HUES64 (cell line): ENCODE measurements at regions not wholly inside any gene's neighbourhood (a gene's known extent, or its start where the extent isn't known, plus 50 kb on each side); places are given as distances from the start of the nearest gene placed in this dataset.
"Not testable (repeated sequence)": the region's sequence is repeated elsewhere in the genome, so short reads cannot be mapped to it uniquely, and the experiment has no call there.

Experiments used
- H3K27ac ChIP-seq: 2 replicates; pipeline ENCODE4 v1.7.0; 2013; ENCODE audit warnings: low read depth, low read length, inconsistent platforms
- H3K27me3 ChIP-seq: 2 replicates; pipeline ENCODE4 v1.6.1; 2013; ENCODE audit warnings: mild to moderate bottlenecking, low read length; ENCODE audit not compliant: insufficient read depth
- H3K36me3 ChIP-seq: 2 replicates; pipeline ENCODE4 v1.6.1; 2013; ENCODE audit warnings: mild to moderate bottlenecking, low read length; ENCODE audit not compliant: insufficient read depth
- H3K4me1 ChIP-seq: 2 replicates; pipeline ENCODE4 v1.6.1; 2013; ENCODE audit warnings: mild to moderate bottlenecking, low read length, moderate library complexity; ENCODE audit not compliant: insufficient read depth
- H3K4me3 ChIP-seq: 2 replicates; pipeline ENCODE4 v1.5.1; 2013; ENCODE audit warnings: mild to moderate bottlenecking, low read length, moderate library complexity
- H3K9ac ChIP-seq: 2 replicates; pipeline ENCODE4 v1.6.1; 2013; ENCODE audit warnings: mild to moderate bottlenecking, low read depth, low read length
- H3K9me3 ChIP-seq: 2 replicates; pipeline ENCODE4 v1.6.1; 2013; ENCODE audit warnings: low read depth, low read length; ENCODE audit not compliant: insufficient read depth
- WGBS: fragments of 150-250, 120-280 bp; methylation state at CpG from one replicate; pipeline ENCODE4 v1.1.7; 2013; ENCODE audit warnings: missing lambda C conversion rate; 5-methylcytosine and 5-hydroxymethylcytosine counted together

- H3K9ac ChIP-seq: not testable (repeated sequence)
- 93% methylated on average over 8 of the region's 8 CpGs for WGBS
These were observed 314.9 kb upstream of the PPARGC1A start for GRCh38 chr4:24204708-24205107.

DNA sequence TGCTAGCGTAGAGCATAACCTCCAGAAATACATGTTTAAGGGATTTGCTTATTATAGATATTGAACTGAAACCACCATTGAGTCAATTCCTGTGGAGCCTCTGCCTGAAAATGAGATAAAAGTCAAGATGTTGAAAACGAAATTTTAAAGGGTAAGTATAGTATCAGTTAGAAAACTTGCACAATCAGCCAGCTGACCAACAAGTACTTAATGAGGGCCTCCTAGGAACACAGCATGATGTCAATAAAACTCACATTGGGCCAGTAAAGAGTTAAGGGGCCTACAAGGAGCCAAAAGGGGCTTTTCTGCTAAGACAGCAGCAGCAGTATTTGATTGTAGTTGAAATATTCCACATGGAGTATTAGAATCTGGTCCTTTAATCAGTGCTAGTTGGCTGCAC lies 314.1 kb upstream of the PPARGC1A start:
- Histone ChIP-seq H3K36me3 (no peaks in the 10 kb centered on the region), H3K4me1 (peaks cover 17% of the 10 kb centered on the region; the same call in 1 of the 2 replicates), H3K27ac (no peak overlapping the region), H3K4me3 (no peak overlapping the region), H3K27me3 (no peaks in the 10 kb centered on the region), H3K9ac (no peak overlapping the region), H3K9me3 (no peaks in the 10 kb centered on the region)
- WGBS: 91% methylated on average over 2 of the region's 2 CpGs

More at GRCh38 chr4:24204708-24205107, 314.9 kb upstream of the PPARGC1A start:
- not testable (repeated sequence) for H3K27ac ChIP-seq, H3K4me3 ChIP-seq, H3K9me3 ChIP-seq, H3K36me3 ChIP-seq, H3K27me3 ChIP-seq
- H3K4me1 ChIP-seq: peaks cover 10% of the 10 kb centered on the region; the same call in 1 of the 2 replicates

GRCh38 chr4:24202579-24202978 lies 312.7 kb upstream of the PPARGC1A start:
- no peak overlapping the region for H3K27ac ChIP-seq
- H3K4me3 ChIP-seq: no peak overlapping the region
- H3K9me3 ChIP-seq: no peaks in the 10 kb centered on the region
- H3K27me3 ChIP-seq: no peaks in the 10 kb centered on the region
- 88% methylated on average over 1 of the region's 1 CpG for WGBS
- H3K4me1 ChIP-seq: peaks cover 18% of the 10 kb centered on the region; the same call in 1 of the 2 replicates
- no peaks in the 10 kb centered on the region for H3K36me3 ChIP-seq
- no peak overlapping the region for H3K9ac ChIP-seq

DNA sequence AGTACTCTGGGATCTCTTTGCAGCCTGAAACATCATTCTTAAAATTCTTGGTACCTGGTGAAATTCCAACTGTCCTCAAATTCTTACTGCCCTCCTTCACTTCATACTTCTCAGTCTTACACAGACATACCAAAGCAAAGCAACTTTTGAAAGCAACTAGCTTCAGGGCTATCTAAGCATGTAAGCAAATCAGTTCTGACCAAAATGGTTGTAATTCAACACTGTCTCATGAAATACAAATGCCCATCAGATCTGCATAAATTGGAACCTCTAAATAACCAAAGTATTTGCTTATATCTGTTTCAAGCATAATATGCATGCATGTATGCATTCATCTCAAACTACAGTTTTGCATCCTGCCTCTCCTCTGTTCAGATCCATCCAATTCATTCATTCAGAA lies 308.1 kb upstream of the PPARGC1A start:
- H3K4me1 ChIP-seq: 0 out of 2 replicates have a peak, but pooled peaks cover 8% of the 10 kb centered on the region
- H3K27ac ChIP-seq: no peak overlapping the region
- no peaks in the 10 kb centered on the region for H3K27me3 ChIP-seq
- no peak overlapping the region for H3K4me3 ChIP-seq
- no peaks in the 10 kb centered on the region for H3K36me3 ChIP-seq
- no peak overlapping the region for H3K9ac ChIP-seq
- no peaks in the 10 kb centered on the region for H3K9me3 ChIP-seq

DNA sequence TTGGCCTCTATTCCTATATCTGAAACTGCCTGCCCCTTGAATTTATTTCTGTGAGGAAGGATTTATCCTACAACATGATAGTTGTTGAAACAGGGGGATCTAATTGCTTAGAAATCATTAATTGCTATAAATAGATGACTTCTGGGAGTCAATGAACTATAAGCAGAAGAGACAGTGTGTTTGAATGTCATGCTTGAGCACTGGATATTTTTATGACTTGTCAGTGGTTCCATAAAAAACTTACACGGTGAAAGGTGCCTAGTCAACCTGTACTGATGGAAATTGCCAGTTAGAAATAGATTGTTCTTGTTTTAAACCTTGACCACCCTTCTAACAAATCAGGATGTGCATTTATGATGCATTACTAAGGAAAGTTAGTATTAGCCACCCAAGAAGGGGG lies 306.9 kb upstream of the PPARGC1A start:
- Histone ChIP-seq H3K27me3 (no peaks in the 10 kb centered on the region), H3K27ac (no peak overlapping the region), H3K36me3 (no peaks in the 10 kb centered on the region), H3K4me1 (0 out of 2 replicates have a peak, but pooled peaks cover 8% of the 10 kb centered on the region), H3K9ac (no peak overlapping the region), H3K4me3 (no peak overlapping the region), H3K9me3 (no peaks in the 10 kb centered on the region)
- WGBS: 89% methylated on average over 1 of the region's 1 CpG

GRCh38 chr4:24195991-24196736 lies 306.3 kb upstream of the PPARGC1A start:
- Histone ChIP-seq H3K9me3 (no peaks in the 10 kb centered on the region), H3K27me3 (no peaks in the 10 kb centered on the region), H3K9ac (no peak overlapping the region), H3K4me1 (0 out of 2 replicates have a peak, but pooled peaks cover 8% of the 10 kb centered on the region), H3K4me3 (no peak overlapping the region), H3K36me3 (no peaks in the 10 kb centered on the region), H3K27ac (no peak overlapping the region)
- WGBS: 85% methylated on average over 2 of the region's 3 CpGs

DNA sequence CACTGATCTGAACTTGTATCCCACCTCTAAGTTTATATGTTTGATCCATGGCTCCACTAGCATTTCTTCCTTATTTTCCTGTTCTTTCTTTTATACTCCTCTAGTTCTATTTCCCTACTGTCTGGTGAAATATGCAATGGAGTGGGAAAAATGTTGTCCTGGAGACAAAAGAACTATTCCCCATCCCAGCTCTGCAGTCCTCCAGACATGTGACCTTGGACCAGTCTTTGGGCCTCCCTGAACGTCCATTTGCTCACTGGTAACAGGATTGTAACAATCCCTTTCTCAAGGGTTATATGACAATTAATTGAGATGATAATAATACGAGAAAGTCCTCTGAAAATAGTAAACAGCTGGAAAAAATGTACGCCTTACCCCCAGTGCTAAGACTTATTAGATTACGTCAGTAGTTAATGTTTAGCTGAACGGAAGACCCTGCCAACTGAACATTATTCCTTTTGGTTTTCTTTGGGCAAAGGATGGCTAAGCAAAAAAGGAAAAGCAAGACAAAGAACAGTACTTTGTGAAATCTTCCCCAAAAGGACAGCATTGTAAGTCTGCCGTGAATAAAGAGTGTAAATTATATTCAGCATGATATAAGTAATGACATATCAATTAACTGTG lies 302.3 kb upstream of the PPARGC1A start:
- no peaks in the 10 kb centered on the region for H3K27me3 ChIP-seq
- H3K4me1 ChIP-seq: no peaks in the 10 kb centered on the region
- 96% methylated on average over 5 of the region's 6 CpGs for WGBS
- no peaks in the 10 kb centered on the region for H3K9me3 ChIP-seq
- no peak overlapping the region for H3K9ac ChIP-seq
- no peaks in the 10 kb centered on the region for H3K36me3 ChIP-seq
- H3K4me3 ChIP-seq: no peak overlapping the region
- no peak overlapping the region for H3K27ac ChIP-seq

GRCh38 chr4:24190761-24191695 lies 301.2 kb upstream of the PPARGC1A start:
- WGBS: 90% methylated on average over 13 of the region's 13 CpGs
- no peaks in the 10 kb centered on the region for H3K36me3 ChIP-seq

GRCh38 chr4:24188459-24188858 lies 298.6 kb upstream of the PPARGC1A start:
- Histone ChIP-seq H3K27ac (no peak overlapping the region), H3K36me3 (no peaks in the 10 kb centered on the region), H3K4me1 (no peaks in the 10 kb centered on the region), H3K9ac (no peak overlapping the region), H3K27me3 (no peaks in the 10 kb centered on the region), H3K4me3 (no peak overlapping the region), H3K9me3 (no peaks in the 10 kb centered on the region)
- WGBS: 93% methylated on average over 1 of the region's 1 CpG

More at GRCh38 chr4:24190761-24191695, 301.2 kb upstream of the PPARGC1A start:
- Histone ChIP-seq H3K27me3 (no peaks in the 10 kb centered on the region), H3K4me1 (no peaks in the 10 kb centered on the region), H3K9me3 (no peaks in the 10 kb centered on the region), H3K4me3 (no peak overlapping the region), H3K9ac (no peak overlapping the region), H3K27ac (no peak overlapping the region)

GRCh38 chr4:24186466-24186865 lies 296.6 kb upstream of the PPARGC1A start:
- WGBS: 94% methylated on average over 5 of the region's 5 CpGs
- Histone ChIP-seq H3K27ac (no peak overlapping the region), H3K4me1 (no peaks in the 10 kb centered on the region), H3K9me3 (no peaks in the 10 kb centered on the region), H3K36me3 (no peaks in the 10 kb centered on the region), H3K27me3 (no peaks in the 10 kb centered on the region), H3K4me3 (no peak overlapping the region), H3K9ac (no peak overlapping the region)

DNA sequence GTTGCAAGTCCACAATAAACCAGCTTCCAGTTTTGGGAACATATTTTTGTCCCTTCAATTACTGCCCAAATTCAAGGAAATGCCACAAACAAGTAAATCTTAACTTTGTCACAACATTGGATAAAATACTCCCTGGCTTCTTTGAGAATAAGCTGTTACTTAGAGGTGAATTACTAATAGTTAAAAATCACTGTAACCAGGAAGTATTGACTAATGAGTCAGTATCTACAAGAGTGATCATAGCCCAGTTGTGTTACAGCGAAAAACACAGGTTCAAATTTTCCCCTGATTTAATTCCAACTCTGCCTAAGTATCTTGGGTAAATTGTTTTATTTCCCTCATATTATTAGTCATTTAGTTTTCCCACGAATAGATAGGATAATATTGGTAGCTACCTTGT lies 291.2 kb upstream of the PPARGC1A start:
- Histone ChIP-seq H3K36me3 (no peaks in the 10 kb centered on the region), H3K4me1 (peaks cover under 1% of the 10 kb centered on the region; the same call in 1 of the 2 replicates), H3K9me3 (no peaks in the 10 kb centered on the region), H3K27ac (no peak overlapping the region), H3K27me3 (no peaks in the 10 kb centered on the region), H3K9ac (no peak overlapping the region), H3K4me3 (no peak overlapping the region)
- WGBS: 86% methylated on average over 1 of the region's 2 CpGs
